ENCODE measurements at regions not wholly inside any gene's neighbourhood (a gene's known extent, or its start where the extent isn't known, plus 50 kb on each side); places are given as distances from the start of the nearest gene placed in this dataset.

GRCh38 chr3:153848702-153849101 is 272.5 kb upstream of the ARHGEF26 start:
- TF ChIP-seq CTCF (IDR thresholded peaks at IDR 0.05; ENCODE audit: control extremely low read depth, extremely low read depth), result no peak

GRCh38 chr3:153852355-153852754 is 268.8 kb upstream of the ARHGEF26 start:
- TF ChIP-seq CTCF (IDR thresholded peaks at IDR 0.05; ENCODE audit: control extremely low read depth, extremely low read depth), result no peak
- Histone ChIP-seq H3K9me3 (ENCODE audit: control insufficient read depth in 4 of 4, insufficient read depth in 3 of 4, low read length in 3 of 4) (no peaks in the 10 kb centered on the region), H3K9ac (ENCODE audit: insufficient read depth in 1 of 2, low read length in 2 of 2) (no peak overlapping the region), H3K27ac (ENCODE audit: low read depth in 1 of 2, low read length in 1 of 2) (no peak overlapping the region), H3K4me3 (no peak overlapping the region), H3K27me3 (ENCODE audit: control insufficient read depth in 3 of 3, insufficient read depth in 3 of 3, low read length in 2 of 3) (no peaks in the 10 kb centered on the region), H3K36me3 (ENCODE audit: control insufficient read depth in 4 of 4, insufficient read depth in 4 of 4, low read length in 4 of 4) (no peaks in the 10 kb centered on the region), H3K4me1 (ENCODE audit: control insufficient read depth in 5 of 5, insufficient read depth in 5 of 5, low read length in 5 of 5) (peaks cover 0 to 3% (median 0%) of the 10 kb centered on the region in 5 donors)
- 67 to 81% methylated on average over 2 of the region's 2 CpGs for WGBS, 2 donors
- DNase-seq (no peak), ATAC-seq (ENCODE audit: insufficient read depth, low FRiP score) (no peak)

More at GRCh38 chr3:153848702-153849101, 272.5 kb upstream of the ARHGEF26 start:
- Histone ChIP-seq H3K27ac (ENCODE audit: low read depth in 1 of 2, low read length in 1 of 2) (no peak overlapping the region), H3K4me1 (ENCODE audit: control insufficient read depth in 5 of 5, insufficient read depth in 5 of 5, low read length in 5 of 5) (no peaks in the 10 kb centered on the region), H3K27me3 (ENCODE audit: control insufficient read depth in 3 of 3, insufficient read depth in 3 of 3, low read length in 2 of 3) (no peaks in the 10 kb centered on the region), H3K36me3 (ENCODE audit: control insufficient read depth in 4 of 4, insufficient read depth in 4 of 4, low read length in 4 of 4) (no peaks in the 10 kb centered on the region), H3K4me3 (no peak overlapping the region), H3K9me3 (ENCODE audit: control insufficient read depth in 4 of 4, insufficient read depth in 3 of 4, low read length in 3 of 4) (no peaks in the 10 kb centered on the region), H3K9ac (ENCODE audit: insufficient read depth in 1 of 2, low read length in 2 of 2) (no peak overlapping the region)
- DNase-seq, result peak in 1 of 3 donors; percentile 17
- WGBS, 2 donors, result 55 to 84% methylated on average over 3 of the region's 3 CpGs
- ATAC-seq (ENCODE audit: insufficient read depth, low FRiP score), result no peak

- ATAC-seq (ENCODE audit: insufficient read depth, low FRiP score) (no peak), DNase-seq (no peak)
- Histone ChIP-seq H3K9me3 (ENCODE audit: control insufficient read depth in 4 of 4, insufficient read depth in 3 of 4, low read length in 3 of 4) (no peaks in the 10 kb centered on the region), H3K27ac (ENCODE audit: low read depth in 1 of 2, low read length in 1 of 2) (no peak overlapping the region), H3K27me3 (ENCODE audit: control insufficient read depth in 3 of 3, insufficient read depth in 3 of 3, low read length in 2 of 3) (no peaks in the 10 kb centered on the region), H3K4me3 (no peak overlapping the region), H3K9ac (ENCODE audit: insufficient read depth in 1 of 2, low read length in 2 of 2) (no peak overlapping the region), H3K4me1 (ENCODE audit: control insufficient read depth in 5 of 5, insufficient read depth in 5 of 5, low read length in 5 of 5) (peaks cover 0 to 3% (median 0%) of the 10 kb centered on the region in 5 donors), H3K36me3 (ENCODE audit: control insufficient read depth in 4 of 4, insufficient read depth in 4 of 4, low read length in 4 of 4) (no peaks in the 10 kb centered on the region)
- TF ChIP-seq CTCF (IDR thresholded peaks at IDR 0.05; ENCODE audit: control extremely low read depth, extremely low read depth), result no peak
- 83 to 85% methylated on average over 1 of the region's 1 CpG for WGBS, 2 donors
Measured at GRCh38 chr3:153853163-153853562, 268.0 kb upstream of the ARHGEF26 start.

DNA sequence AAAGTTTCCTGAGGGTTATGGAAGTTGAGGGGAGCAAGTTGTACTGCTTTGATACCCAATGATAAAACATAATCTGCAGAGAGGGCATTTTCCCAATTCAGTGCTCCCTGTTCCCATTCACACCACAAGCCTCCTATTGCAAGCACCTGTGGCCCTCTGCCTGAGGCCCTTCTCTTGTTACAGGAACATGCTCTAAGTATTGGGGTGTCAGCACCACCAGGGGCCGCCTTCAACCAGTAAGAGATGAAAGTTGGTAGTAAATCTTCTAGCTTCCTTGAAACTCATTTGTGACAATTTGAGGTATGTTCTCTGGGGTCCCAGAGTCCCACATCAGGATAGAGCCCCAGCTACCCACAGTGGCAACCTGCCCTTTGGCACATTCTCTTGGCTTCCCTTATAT is 265.4 kb upstream of the ARHGEF26 start:
- Histone ChIP-seq H3K4me1 (ENCODE audit: control insufficient read depth in 5 of 5, insufficient read depth in 5 of 5, low read length in 5 of 5) (peaks cover 0 to 3% (median 0%) of the 10 kb centered on the region in 5 donors), H3K9me3 (ENCODE audit: control insufficient read depth in 4 of 4, insufficient read depth in 3 of 4, low read length in 3 of 4) (no peaks in the 10 kb centered on the region), H3K36me3 (ENCODE audit: control insufficient read depth in 4 of 4, insufficient read depth in 4 of 4, low read length in 4 of 4) (no peaks in the 10 kb centered on the region), H3K9ac (ENCODE audit: insufficient read depth in 1 of 2, low read length in 2 of 2) (no peak overlapping the region), H3K4me3 (no peak overlapping the region), H3K27ac (ENCODE audit: low read depth in 1 of 2, low read length in 1 of 2) (no peak overlapping the region), H3K27me3 (ENCODE audit: control insufficient read depth in 3 of 3, insufficient read depth in 3 of 3, low read length in 2 of 3) (no peaks in the 10 kb centered on the region)
- DNase-seq (no peak), ATAC-seq (ENCODE audit: insufficient read depth, low FRiP score) (no peak)
- WGBS, 2 donors, result 88 to 91% methylated on average over 1 of the region's 1 CpG
- TF ChIP-seq CTCF (IDR thresholded peaks at IDR 0.05; ENCODE audit: control extremely low read depth, extremely low read depth), result no peak

All from lung (tissue), 11 donors.